Epidermal melanocyte (primary cell): ENCODE measurements at regions not wholly inside any gene's neighbourhood (a gene's known extent, or its start where the extent isn't known, plus 50 kb on each side); places are given as distances from the start of the nearest gene placed in this dataset.
"Not testable (repeated sequence)": the region's sequence is repeated elsewhere in the genome, so short reads cannot be mapped to it uniquely, and the experiment has no call there.

Experiments
- DNase-seq: peaks from one replicate; pipeline ENCODE4 v3.0.0; 2011; ENCODE audit warnings: low spot score; ENCODE audit not compliant: insufficient read length

GRCh38 chr2:234163510-234164045 is 113.1 kb downstream of the SPP2 start:
- no peak for DNase-seq

GRCh38 chr2:234162861-234163260 is 112.4 kb downstream of the SPP2 start:
- DNase-seq: no peak

GRCh38 chr2:234161932-234162331 is 111.4 kb downstream of the SPP2 start:
- DNase-seq: no peak

- DNase-seq: no peak
Observed at GRCh38 chr2:234158812-234159211, 108.3 kb downstream of the SPP2 start.

GRCh38 chr2:234157817-234158588 is 107.5 kb downstream of the SPP2 start:
- DNase-seq: no peak

- DNase-seq: no peak
Observed at GRCh38 chr2:234156326-234156725, 105.8 kb downstream of the SPP2 start.

GRCh38 chr2:234152835-234153234 is 102.3 kb downstream of the SPP2 start:
- not testable (repeated sequence) for DNase-seq

GRCh38 chr2:234147335-234147861 is 96.9 kb downstream of the SPP2 start:
- DNase-seq: no peak

GRCh38 chr2:234146087-234146826 is 95.8 kb downstream of the SPP2 start:
- DNase-seq: peak; percentile 79

GRCh38 chr2:234145511-234145910 is 95.0 kb downstream of the SPP2 start:
- DNase-seq: no peak

GRCh38 chr2:234145057-234145456 is 94.6 kb downstream of the SPP2 start:
- DNase-seq: no peak

- no peak for DNase-seq
Observed at GRCh38 chr2:234143896-234144295, 93.4 kb downstream of the SPP2 start.

GRCh38 chr2:234142530-234142929 is 92.0 kb downstream of the SPP2 start:
- no peak for DNase-seq

- DNase-seq: no peak
Observed at GRCh38 chr2:234139755-234140154, 89.3 kb downstream of the SPP2 start.

- no peak for DNase-seq
Observed at GRCh38 chr2:234138836-234139235, 88.3 kb downstream of the SPP2 start.

- no peak for DNase-seq
Observed at GRCh38 chr2:234137400-234138014, 87.0 kb downstream of the SPP2 start.

GRCh38 chr2:234136461-234136860 is 86.0 kb downstream of the SPP2 start:
- DNase-seq: no peak

GRCh38 chr2:234135750-234136221 is 85.3 kb downstream of the SPP2 start:
- DNase-seq: peak; percentile 42

GRCh38 chr2:234134496-234134895 is 84.0 kb downstream of the SPP2 start:
- no peak for DNase-seq

GRCh38 chr2:234133004-234133403 is 82.5 kb downstream of the SPP2 start:
- peak; percentile 57 for DNase-seq

- no peak for DNase-seq
Observed at GRCh38 chr2:234130777-234131181, 80.3 kb downstream of the SPP2 start.

- no peak for DNase-seq
Observed at GRCh38 chr2:234128606-234129005, 78.1 kb downstream of the SPP2 start.
